Activated naive CD8-positive, alpha-beta T cell treated with anti-CD3 and anti-CD28 coated beads for 36 hours (primary cell): ENCODE measurements at regions not wholly inside any gene's neighbourhood (a gene's known extent, or its start where the extent isn't known, plus 50 kb on each side); places are given as distances from the start of the nearest gene placed in this dataset.
"Not testable (repeated sequence)": the region's sequence is repeated elsewhere in the genome, so short reads cannot be mapped to it uniquely, and the experiment has no call there.

Experiments used
- DNase-seq: peaks from one replicate; pipeline ENCODE4 v3.0.0; 2021
- H3K27ac Mint-ChIP-seq: one replicate; pipeline ENCODE4 v1.8.0; 2022; ENCODE audit warnings: mild to moderate bottlenecking, moderate library complexity, mixed read lengths
- H3K27me3 Mint-ChIP-seq: one replicate; pipeline ENCODE4 v1.8.0; 2022; ENCODE audit warnings: mild to moderate bottlenecking, mixed read lengths
- H3K36me3 Mint-ChIP-seq: one replicate; pipeline ENCODE4 v1.8.0; 2021; ENCODE audit warnings: mild to moderate bottlenecking, mixed read lengths
- H3K4me1 Mint-ChIP-seq: one replicate; pipeline ENCODE4 v1.8.0; 2021; ENCODE audit warnings: mixed read lengths
- H3K4me3 Mint-ChIP-seq: one replicate; pipeline ENCODE4 v1.8.0; 2022; ENCODE audit warnings: mild to moderate bottlenecking, moderate library complexity, mixed read lengths
- H3K9me3 Mint-ChIP-seq: one replicate; pipeline ENCODE4 v1.8.0; 2022; ENCODE audit warnings: mixed read lengths

DNA sequence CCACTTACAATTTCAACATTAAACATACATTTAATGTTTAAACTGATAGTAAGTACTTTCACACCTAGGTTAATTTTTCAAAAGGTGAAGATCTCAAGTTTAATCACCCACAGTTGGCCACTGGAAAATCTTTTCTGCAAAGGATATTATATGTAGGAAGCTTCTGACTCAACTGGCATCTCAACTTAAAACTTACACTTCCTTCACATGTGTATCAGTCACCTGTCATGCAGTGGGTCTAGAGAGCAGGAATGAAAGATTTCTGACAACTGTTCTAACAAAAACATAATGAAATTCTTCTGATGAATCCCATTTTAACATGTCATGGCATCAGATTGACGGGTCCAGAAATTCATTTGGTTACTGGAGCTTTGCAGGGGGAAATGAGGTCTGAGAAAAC, 192.8 kb downstream of the KLHL28 start:
- H3K4me1 Mint-ChIP-seq = peaks cover 11% of the 10 kb centered on the region
- H3K27ac Mint-ChIP-seq = peak overlapping the region; percentile 80
- no peak overlapping the region for H3K4me3 Mint-ChIP-seq
- no peaks in the 10 kb centered on the region for H3K9me3 Mint-ChIP-seq
- H3K36me3 Mint-ChIP-seq = no peaks in the 10 kb centered on the region
- H3K27me3 Mint-ChIP-seq = peaks cover 20% of the 10 kb centered on the region
- DNase-seq = no peak

DNA sequence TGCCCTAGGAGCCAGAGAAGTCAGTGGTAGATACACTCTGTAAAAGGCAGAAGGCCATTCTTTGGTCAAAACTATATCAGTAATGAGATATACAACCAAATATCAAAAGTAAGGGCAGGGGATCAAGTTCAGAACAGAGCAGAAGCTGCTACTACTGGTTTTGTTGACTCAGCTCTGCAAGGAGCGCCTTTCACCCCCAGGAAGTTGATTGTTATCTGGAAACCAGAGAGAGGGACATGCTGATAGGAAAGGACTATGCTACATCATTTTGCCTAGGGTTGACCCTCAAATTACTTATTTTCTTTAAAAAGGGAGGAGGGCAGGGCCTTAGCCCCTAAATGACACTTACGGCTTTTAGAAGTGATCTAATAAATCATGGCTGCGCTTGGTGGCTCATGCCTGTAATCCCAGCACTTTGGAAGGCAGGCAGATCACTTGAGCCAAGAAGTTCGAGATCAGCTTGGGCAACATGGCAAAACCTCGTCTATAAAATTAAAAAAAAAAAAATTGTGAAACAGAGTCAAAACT, 194.0 kb downstream of the KLHL28 start:
- peaks cover 11% of the 10 kb centered on the region for H3K4me1 Mint-ChIP-seq
- peaks cover 20% of the 10 kb centered on the region for H3K27me3 Mint-ChIP-seq
- no peak overlapping the region for H3K4me3 Mint-ChIP-seq
- no peaks in the 10 kb centered on the region for H3K36me3 Mint-ChIP-seq
- no peak for DNase-seq
- peak overlapping the region; percentile 34 for H3K27ac Mint-ChIP-seq
- no peaks in the 10 kb centered on the region for H3K9me3 Mint-ChIP-seq

DNA sequence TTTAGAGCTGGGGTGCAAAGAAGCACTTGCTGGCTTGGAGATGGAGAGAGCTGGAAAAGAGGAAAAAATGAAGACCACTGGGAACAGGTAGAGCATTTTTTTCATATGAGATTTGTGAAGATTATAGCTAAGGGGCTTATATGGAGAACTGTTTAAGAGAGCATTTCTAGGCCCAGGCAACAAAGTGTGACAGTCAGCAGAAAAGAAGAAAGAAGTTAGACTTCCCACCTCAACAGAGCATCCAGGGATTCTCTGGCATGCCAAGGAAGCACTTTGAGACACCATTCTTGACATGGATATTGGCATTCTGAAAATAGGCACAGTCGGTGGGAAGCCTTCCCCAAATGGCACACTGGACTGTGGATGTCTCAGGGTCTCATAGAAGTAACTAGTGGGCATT, 195.5 kb downstream of the KLHL28 start:
- DNase-seq = no peak
- Mint-ChIP-seq H3K36me3 (no peaks in the 10 kb centered on the region), H3K4me3 (no peak overlapping the region), H3K4me1 (peaks cover 11% of the 10 kb centered on the region), H3K27me3 (peaks cover 20% of the 10 kb centered on the region), H3K27ac (no peak overlapping the region), H3K9me3 (no peaks in the 10 kb centered on the region)

DNA sequence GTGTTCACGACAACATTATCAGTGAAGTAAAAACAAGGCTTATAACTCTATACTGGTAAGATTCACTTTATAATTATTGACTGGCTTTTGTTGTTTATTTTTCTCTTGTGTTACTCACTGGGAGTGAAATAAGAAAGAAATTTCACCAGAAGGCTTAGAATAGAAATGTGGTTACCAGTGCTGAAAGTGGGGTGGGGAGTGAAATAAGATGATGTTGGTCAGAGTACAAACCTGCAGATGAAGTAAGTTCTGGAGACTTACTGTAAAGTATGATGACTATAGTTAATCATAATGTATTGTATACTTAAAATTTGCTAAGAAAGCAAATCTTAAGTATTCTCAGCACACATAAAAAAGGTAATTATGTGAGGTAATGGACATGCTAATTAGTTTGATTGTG, 198.4 kb downstream of the KLHL28 start:
- no peak overlapping the region for H3K27ac Mint-ChIP-seq
- H3K27me3 Mint-ChIP-seq = peaks cover 12% of the 10 kb centered on the region
- no peaks in the 10 kb centered on the region for H3K9me3 Mint-ChIP-seq
- no peak for DNase-seq
- H3K36me3 Mint-ChIP-seq = no peaks in the 10 kb centered on the region
- peaks cover 5% of the 10 kb centered on the region for H3K4me1 Mint-ChIP-seq
- H3K4me3 Mint-ChIP-seq = no peak overlapping the region

GRCh38 chr14:44759277-44759676, 202.5 kb downstream of the KLHL28 start:
- H3K4me3 Mint-ChIP-seq = no peak overlapping the region
- H3K9me3 Mint-ChIP-seq = no peaks in the 10 kb centered on the region

GRCh38 chr14:44756554-44756953, 205.2 kb downstream of the KLHL28 start:
- H3K27ac Mint-ChIP-seq = no peak overlapping the region
- no peak for DNase-seq
- H3K36me3 Mint-ChIP-seq = no peaks in the 10 kb centered on the region
- H3K9me3 Mint-ChIP-seq = no peaks in the 10 kb centered on the region
- no peaks in the 10 kb centered on the region for H3K27me3 Mint-ChIP-seq
- H3K4me1 Mint-ChIP-seq = no peaks in the 10 kb centered on the region
- H3K4me3 Mint-ChIP-seq = no peak overlapping the region

More at GRCh38 chr14:44759277-44759676, 202.5 kb downstream of the KLHL28 start:
- no peak for DNase-seq
- Mint-ChIP-seq H3K27ac (no peak overlapping the region), H3K4me1 (no peaks in the 10 kb centered on the region), H3K27me3 (peaks cover 8% of the 10 kb centered on the region), H3K36me3 (no peaks in the 10 kb centered on the region)

GRCh38 chr14:44745371-44745770, 216.4 kb downstream of the KLHL28 start:
- no peaks in the 10 kb centered on the region for H3K9me3 Mint-ChIP-seq
- no peaks in the 10 kb centered on the region for H3K4me1 Mint-ChIP-seq
- peaks cover 4% of the 10 kb centered on the region for H3K27me3 Mint-ChIP-seq
- H3K27ac Mint-ChIP-seq = no peak overlapping the region
- no peak for DNase-seq
- no peaks in the 10 kb centered on the region for H3K36me3 Mint-ChIP-seq
- no peak overlapping the region for H3K4me3 Mint-ChIP-seq

GRCh38 chr14:44742202-44742601, 219.5 kb downstream of the KLHL28 start:
- H3K4me3 Mint-ChIP-seq = no peak overlapping the region
- H3K9me3 Mint-ChIP-seq = no peaks in the 10 kb centered on the region
- peaks cover 7% of the 10 kb centered on the region for H3K27me3 Mint-ChIP-seq
- H3K27ac Mint-ChIP-seq = no peak overlapping the region
- no peak for DNase-seq
- H3K4me1 Mint-ChIP-seq = no peaks in the 10 kb centered on the region
- H3K36me3 Mint-ChIP-seq = no peaks in the 10 kb centered on the region

DNA sequence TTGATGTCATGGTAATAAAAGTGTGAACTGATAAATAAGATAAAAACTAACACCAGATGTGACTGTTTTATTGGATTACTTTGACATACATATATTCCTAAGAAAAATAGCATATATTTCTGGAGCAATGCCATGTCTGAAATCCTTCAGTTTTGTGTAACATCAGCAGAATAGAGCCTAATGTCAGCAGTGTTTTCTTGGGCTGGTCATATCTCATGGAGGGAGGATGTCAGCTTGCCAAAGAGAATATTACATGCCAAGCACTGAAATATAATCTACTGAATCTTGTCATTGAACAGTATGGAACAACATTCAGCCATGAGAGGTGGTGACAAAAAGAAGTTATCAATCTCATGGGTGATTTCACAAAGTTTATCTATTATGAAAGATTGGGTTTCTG, 220.3 kb downstream of the KLHL28 start:
- no peaks in the 10 kb centered on the region for H3K4me1 Mint-ChIP-seq
- H3K27me3 Mint-ChIP-seq = peaks cover 7% of the 10 kb centered on the region
- no peak overlapping the region for H3K27ac Mint-ChIP-seq
- DNase-seq = no peak
- H3K9me3 Mint-ChIP-seq = no peaks in the 10 kb centered on the region
- no peak overlapping the region for H3K4me3 Mint-ChIP-seq
- H3K36me3 Mint-ChIP-seq = no peaks in the 10 kb centered on the region

GRCh38 chr14:44736326-44736725, 225.4 kb downstream of the KLHL28 start:
- Mint-ChIP-seq H3K4me3 (no peak overlapping the region), H3K27me3 (peaks cover 11% of the 10 kb centered on the region), H3K27ac (no peak overlapping the region), H3K36me3 (no peaks in the 10 kb centered on the region), H3K4me1 (no peaks in the 10 kb centered on the region), H3K9me3 (no peaks in the 10 kb centered on the region)
- no peak for DNase-seq

DNA sequence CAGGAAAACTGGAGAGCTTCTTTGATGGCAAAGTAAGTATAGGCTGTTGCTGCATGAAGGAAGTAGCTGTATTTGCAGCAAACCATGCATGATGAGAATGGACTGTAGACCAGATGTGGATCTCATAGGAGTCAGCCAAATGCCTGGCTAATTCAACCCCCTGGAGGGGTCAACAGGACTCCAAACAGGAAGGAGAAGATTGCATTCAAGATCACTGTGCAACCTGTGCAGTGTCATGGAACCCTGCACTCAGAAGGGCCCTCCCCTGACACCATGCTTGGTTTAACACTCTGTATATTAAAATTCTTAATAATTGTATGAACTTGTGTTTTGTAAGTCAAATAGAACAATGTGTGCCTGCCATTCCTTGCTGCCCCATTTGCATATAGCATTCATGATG, 225.1 kb upstream of the FSCB start:
- H3K27ac Mint-ChIP-seq = no peak overlapping the region
- peaks cover 11% of the 10 kb centered on the region for H3K27me3 Mint-ChIP-seq
- no peaks in the 10 kb centered on the region for H3K4me1 Mint-ChIP-seq

DNA sequence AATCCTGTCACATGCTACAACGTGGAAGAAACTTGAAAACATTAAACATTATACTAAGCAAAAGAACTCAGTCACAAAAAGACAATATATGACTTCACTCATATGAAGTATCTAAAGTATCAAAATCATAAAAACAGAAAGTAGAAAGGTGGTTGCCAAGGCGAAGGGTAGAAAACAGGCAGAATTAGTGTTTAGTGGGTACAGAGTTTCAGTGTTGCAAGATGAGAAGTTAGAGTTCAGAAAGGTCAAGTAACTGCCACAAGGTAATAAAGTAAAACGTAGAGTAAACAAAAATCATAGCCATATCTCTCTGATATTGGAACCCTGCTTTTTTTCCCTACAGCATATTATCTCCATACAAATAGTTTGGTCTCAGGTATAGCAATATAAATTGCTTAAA, 223.8 kb upstream of the FSCB start:
- no peak overlapping the region for H3K4me3 Mint-ChIP-seq
- no peaks in the 10 kb centered on the region for H3K4me1 Mint-ChIP-seq
- no peaks in the 10 kb centered on the region for H3K9me3 Mint-ChIP-seq
- no peak for DNase-seq
- H3K27me3 Mint-ChIP-seq = peaks cover 14% of the 10 kb centered on the region
- H3K36me3 Mint-ChIP-seq = no peaks in the 10 kb centered on the region
- H3K27ac Mint-ChIP-seq = no peak overlapping the region

More for the DNA sequence above, 225.1 kb upstream of the FSCB start:
- DNase-seq = no peak
- Mint-ChIP-seq H3K9me3 (no peaks in the 10 kb centered on the region), H3K4me3 (no peak overlapping the region), H3K36me3 (no peaks in the 10 kb centered on the region)

GRCh38 chr14:44721395-44721794, 214.3 kb upstream of the FSCB start:
- not testable (repeated sequence) for H3K27ac Mint-ChIP-seq, H3K36me3 Mint-ChIP-seq, H3K27me3 Mint-ChIP-seq, H3K4me3 Mint-ChIP-seq, DNase-seq, H3K4me1 Mint-ChIP-seq, H3K9me3 Mint-ChIP-seq

DNA sequence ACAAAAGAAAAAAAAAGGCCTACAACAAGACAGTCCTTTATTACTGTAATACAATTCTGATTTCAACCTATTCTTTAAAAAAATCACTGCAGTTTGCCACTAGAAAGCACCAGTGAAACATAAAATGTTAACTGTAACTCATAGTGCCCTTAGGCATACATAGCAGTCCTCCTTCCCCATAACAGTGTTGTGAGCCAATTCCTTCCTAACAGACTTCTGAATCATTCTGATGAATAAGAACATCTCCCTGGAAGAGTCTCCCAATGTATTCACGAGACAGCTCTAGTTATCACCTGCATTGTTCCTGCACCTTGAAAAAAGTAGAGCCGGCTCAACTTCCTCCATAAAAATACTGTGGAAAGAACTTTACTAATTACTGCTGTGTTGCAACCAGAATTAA, 213.6 kb upstream of the FSCB start:
- Mint-ChIP-seq H3K27me3 (no peaks in the 10 kb centered on the region), H3K4me3 (no peak overlapping the region), H3K36me3 (no peaks in the 10 kb centered on the region), H3K9me3 (peaks cover 9% of the 10 kb centered on the region), H3K27ac (no peak overlapping the region), H3K4me1 (no peaks in the 10 kb centered on the region)
- no peak for DNase-seq

- no peaks in the 10 kb centered on the region for H3K9me3 Mint-ChIP-seq
- no peak overlapping the region for H3K4me3 Mint-ChIP-seq
- H3K4me1 Mint-ChIP-seq = no peaks in the 10 kb centered on the region
- no peaks in the 10 kb centered on the region for H3K36me3 Mint-ChIP-seq
- DNase-seq = no peak
- H3K27ac Mint-ChIP-seq = no peak overlapping the region
- no peaks in the 10 kb centered on the region for H3K27me3 Mint-ChIP-seq
Measured at GRCh38 chr14:44712024-44712815, 205.1 kb upstream of the FSCB start.

DNA sequence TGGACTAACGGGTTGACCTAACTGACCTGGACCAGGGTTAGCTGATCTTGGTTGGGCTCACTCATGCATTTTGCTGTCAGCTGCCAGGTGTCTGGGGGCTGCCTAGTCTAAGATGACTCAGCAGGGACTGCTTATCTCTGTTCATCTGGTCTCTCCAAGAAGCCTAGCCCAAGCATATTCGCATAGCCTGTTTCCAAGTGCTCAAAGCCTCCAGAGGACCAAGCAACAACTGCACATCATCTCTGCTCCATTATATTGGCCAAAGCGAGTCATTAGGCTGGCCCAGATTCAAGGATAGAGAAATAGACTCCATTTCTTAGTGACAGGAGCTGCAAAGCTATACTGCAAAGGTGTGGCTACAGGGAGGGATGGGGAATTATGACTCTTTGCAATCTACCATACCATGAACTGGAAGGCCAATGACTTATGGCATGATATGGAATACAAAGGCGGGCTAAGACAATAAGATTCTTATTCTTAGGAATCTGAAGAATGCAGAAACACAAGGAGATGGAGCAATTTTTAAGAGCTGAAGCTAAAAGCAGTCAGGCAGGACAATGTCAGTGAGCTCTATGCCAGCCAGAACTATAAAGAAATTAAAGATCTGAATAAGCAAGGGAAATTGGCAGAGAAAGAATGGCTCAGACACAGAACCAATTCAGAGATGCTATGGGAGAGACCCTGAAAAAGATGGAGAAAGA, 194.6 kb upstream of the FSCB start:
- no peaks in the 10 kb centered on the region for H3K4me1 Mint-ChIP-seq
- no peak overlapping the region for H3K4me3 Mint-ChIP-seq
- no peak overlapping the region for H3K27ac Mint-ChIP-seq
- H3K9me3 Mint-ChIP-seq = peaks cover 7% of the 10 kb centered on the region
- DNase-seq = no peak
- no peaks in the 10 kb centered on the region for H3K36me3 Mint-ChIP-seq
- H3K27me3 Mint-ChIP-seq = no peaks in the 10 kb centered on the region
